PC-3 (cell line): ENCODE measurements at regions not wholly inside any gene's neighbourhood (a gene's known extent, or its start where the extent isn't known, plus 50 kb on each side); places are given as distances from the start of the nearest gene placed in this dataset.

ENCODE experiments used
- ATAC-seq: fragments of 200-7000 bp; cut with Tn5 transposase; 2 replicates; pipeline ENCODE4 v1.9.1; 2020; ENCODE audit warnings: mild to moderate bottlenecking, moderate library complexity
- BruUV-seq: library from RNA; stranded (reverse); fragments of 400-500 nt; replicated peaks from 2 replicates; lab custom pipeline; 2021; lab: Mats Ljungman, UMichigan
- CTCF ChIA-PET: fragments of 300-600 bp; sonication (Branson Sonifier 250); formaldehyde crosslinking; loops from one replicate; lab custom pipeline; 2022; ENCODE audit warnings: antibody characterized with exemption; lab: Charles Lee
- POLR2A ChIA-PET: fragments of 300-600 bp; sonication (Branson Sonifier 250); formaldehyde crosslinking; loops from one replicate; lab custom pipeline; 2022; ENCODE audit warnings: antibody characterized with exemption; ENCODE audit not compliant: unreplicated experiment; lab: Charles Lee
- DNase-seq: peaks from one replicate; pipeline ENCODE4 v3.0.0-alpha.2; 2015
- H2AFZ ChIP-seq: fragments of 300-600 bp; sonication (generic); 2 replicates; pipeline ENCODE4 v1.6.0; 2016; ENCODE audit warnings: antibody characterized with exemption, low read length
- H3F3A ChIP-seq: fragments of 300-600 bp; sonication (generic); one replicate; pipeline ENCODE4 v1.6.0; 2017; ENCODE audit warnings: antibody characterized with exemption, low read length, control low read depth, mild to moderate bottlenecking; ENCODE audit not compliant: unreplicated experiment
- H3K27ac ChIP-seq: fragments of 300-600 bp; sonication (generic); 2 replicates; pipeline ENCODE4 v1.5.1; 2016; ENCODE audit warnings: mild to moderate bottlenecking, low read length
- H3K27me3 ChIP-seq: fragments of 300-600 bp; sonication (generic); 2 replicates; pipeline ENCODE4 v1.6.1; 2016; ENCODE audit warnings: low read length, mixed read lengths
- H3K36me3 ChIP-seq: fragments of 300-600 bp; sonication (generic); 2 replicates; pipeline ENCODE4 v1.6.1; 2016; ENCODE audit warnings: low read depth, mixed run types, low read length, mixed read lengths
- H3K4me1 ChIP-seq: fragments of 300-600 bp; sonication (generic); 2 replicates; pipeline ENCODE4 v1.5.1; 2016; ENCODE audit warnings: low read length; ENCODE audit not compliant: insufficient read depth
- H3K4me2 ChIP-seq: fragments of 300-600 bp; sonication (generic); 2 replicates; pipeline ENCODE4 v1.6.0; 2016; ENCODE audit warnings: low read length
- H3K4me3 ChIP-seq: fragments of 300-600 bp; sonication (generic); 2 replicates; pipeline ENCODE4 v1.5.1; 2016; ENCODE audit warnings: mild to moderate bottlenecking, low read length, mixed read lengths
- H3K79me2 ChIP-seq: fragments of 300-600 bp; sonication (generic); 2 replicates; pipeline ENCODE4 v1.6.1; 2017; ENCODE audit warnings: low read length, mixed read lengths
- H3K9ac ChIP-seq: fragments of 300-600 bp; sonication (generic); 2 replicates; pipeline ENCODE4 v1.6.0; 2016; ENCODE audit warnings: mild to moderate bottlenecking, low read length
- H3K9me2 ChIP-seq: fragments of 300-600 bp; sonication (generic); replicated peaks from 2 replicates; pipeline ENCODE4 v1.6.1; 2016; ENCODE audit warnings: mixed run types, low read length, mixed read lengths
- H3K9me3 ChIP-seq: fragments of 300-600 bp; sonication (generic); 2 replicates; pipeline ENCODE4 v1.6.1; 2016; ENCODE audit warnings: low read length, mixed read lengths
- H4K20me1 ChIP-seq: fragments of 300-600 bp; sonication (generic); 2 replicates; pipeline ENCODE4 v1.6.1; 2016; ENCODE audit warnings: low read length, mixed read lengths
- EZH2 ChIP-seq: fragments of 300-600 bp; sonication (generic); IDR thresholded peaks from one replicate; pipeline ENCODE4 v1.6.1; 2017; ENCODE audit warnings: antibody characterized with exemption, mild to moderate bottlenecking, low read length; ENCODE audit not compliant: unreplicated experiment
- EZH2phosphoT487 ChIP-seq: fragments of 300-600 bp; sonication (generic); IDR thresholded peaks from 2 replicates; pipeline ENCODE4 v1.6.1; 2018; ENCODE audit warnings: mild to moderate bottlenecking, antibody characterized with exemption, low read length, borderline replicate concordance
- intact Hi-C: fragments of 100-400 bp; cut with micrococcal nuclease; formaldehyde crosslinking; loops from 2 replicates; pipeline ENCODE4 v1.9.0; 2023
- TF ChIP-seq, protein P1 (sequence below): fragments of 300-600 bp; sonication (generic); conservative IDR thresholded peaks from 2 replicates; pipeline ENCODE4 v1.5.1; 2017; ENCODE audit warnings: antibody characterized with exemption, low read depth, mild to moderate bottlenecking, low read length

DNA sequence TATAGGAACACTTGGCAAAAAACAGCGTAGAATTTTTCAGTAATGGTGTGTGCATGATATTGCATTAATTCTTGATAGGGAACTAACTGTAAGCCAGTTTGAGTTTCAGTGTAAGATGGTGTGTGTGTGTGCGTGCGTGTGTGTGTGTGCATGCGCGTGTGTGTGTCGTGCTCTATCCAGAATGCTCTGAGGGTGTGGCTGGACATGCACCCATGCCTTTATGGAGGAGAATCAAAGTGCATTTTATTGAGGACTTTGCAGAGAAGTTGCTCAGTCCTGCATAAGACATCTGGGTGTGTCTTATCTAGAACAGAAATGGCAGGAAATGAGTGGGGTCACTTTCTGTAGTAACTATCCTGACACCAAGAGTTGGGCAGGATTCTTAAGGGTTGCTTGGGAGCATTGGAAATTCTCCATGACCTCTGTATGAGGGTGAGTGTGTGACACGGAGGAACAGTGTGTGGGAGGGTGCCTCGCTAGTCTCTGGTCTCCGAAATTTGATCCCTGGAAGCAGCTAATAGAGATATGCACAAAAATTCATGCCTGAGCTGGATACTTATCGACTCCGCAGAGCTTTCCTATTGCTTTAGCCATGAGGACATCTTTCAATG, 252.2 kb downstream of the TSHZ3 start:
- ChIA-PET CTCF (no interaction called here), POLR2A (no interaction called here)
- no peaks in the 10 kb centered on the region for H3K4me1 ChIP-seq
- H3K9ac ChIP-seq: no peak overlapping the region
- H3K4me3 ChIP-seq: no peak overlapping the region
- BruUV-seq: no TSS peak
- H3K79me2 ChIP-seq: no peaks in the 10 kb centered on the region
- H3F3A ChIP-seq: no peaks in the 10 kb centered on the region
- H4K20me1 ChIP-seq: no peaks in the 10 kb centered on the region
- no peaks in the 10 kb centered on the region for H3K9me2 ChIP-seq
- no peak overlapping the region for H3K27ac ChIP-seq
- no peaks in the 10 kb centered on the region for H3K36me3 ChIP-seq
- H3K9me3 ChIP-seq: no peaks in the 10 kb centered on the region
- TF ChIP-seq EZH2phosphoT487: no peak
- TF ChIP-seq EZH2: no peak
- TF ChIP-seq, protein P1, sequence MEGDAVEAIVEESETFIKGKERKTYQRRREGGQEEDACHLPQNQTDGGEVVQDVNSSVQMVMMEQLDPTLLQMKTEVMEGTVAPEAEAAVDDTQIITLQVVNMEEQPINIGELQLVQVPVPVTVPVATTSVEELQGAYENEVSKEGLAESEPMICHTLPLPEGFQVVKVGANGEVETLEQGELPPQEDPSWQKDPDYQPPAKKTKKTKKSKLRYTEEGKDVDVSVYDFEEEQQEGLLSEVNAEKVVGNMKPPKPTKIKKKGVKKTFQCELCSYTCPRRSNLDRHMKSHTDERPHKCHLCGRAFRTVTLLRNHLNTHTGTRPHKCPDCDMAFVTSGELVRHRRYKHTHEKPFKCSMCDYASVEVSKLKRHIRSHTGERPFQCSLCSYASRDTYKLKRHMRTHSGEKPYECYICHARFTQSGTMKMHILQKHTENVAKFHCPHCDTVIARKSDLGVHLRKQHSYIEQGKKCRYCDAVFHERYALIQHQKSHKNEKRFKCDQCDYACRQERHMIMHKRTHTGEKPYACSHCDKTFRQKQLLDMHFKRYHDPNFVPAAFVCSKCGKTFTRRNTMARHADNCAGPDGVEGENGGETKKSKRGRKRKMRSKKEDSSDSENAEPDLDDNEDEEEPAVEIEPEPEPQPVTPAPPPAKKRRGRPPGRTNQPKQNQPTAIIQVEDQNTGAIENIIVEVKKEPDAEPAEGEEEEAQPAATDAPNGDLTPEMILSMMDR: no peak
- no peaks in the 10 kb centered on the region for H3K27me3 ChIP-seq
- no peak overlapping the region for H2AFZ ChIP-seq
- no peak overlapping the region for H3K4me2 ChIP-seq
- ATAC-seq: no peak
- intact Hi-C loops: no loop called here
- DNase-seq: no peak

DNA sequence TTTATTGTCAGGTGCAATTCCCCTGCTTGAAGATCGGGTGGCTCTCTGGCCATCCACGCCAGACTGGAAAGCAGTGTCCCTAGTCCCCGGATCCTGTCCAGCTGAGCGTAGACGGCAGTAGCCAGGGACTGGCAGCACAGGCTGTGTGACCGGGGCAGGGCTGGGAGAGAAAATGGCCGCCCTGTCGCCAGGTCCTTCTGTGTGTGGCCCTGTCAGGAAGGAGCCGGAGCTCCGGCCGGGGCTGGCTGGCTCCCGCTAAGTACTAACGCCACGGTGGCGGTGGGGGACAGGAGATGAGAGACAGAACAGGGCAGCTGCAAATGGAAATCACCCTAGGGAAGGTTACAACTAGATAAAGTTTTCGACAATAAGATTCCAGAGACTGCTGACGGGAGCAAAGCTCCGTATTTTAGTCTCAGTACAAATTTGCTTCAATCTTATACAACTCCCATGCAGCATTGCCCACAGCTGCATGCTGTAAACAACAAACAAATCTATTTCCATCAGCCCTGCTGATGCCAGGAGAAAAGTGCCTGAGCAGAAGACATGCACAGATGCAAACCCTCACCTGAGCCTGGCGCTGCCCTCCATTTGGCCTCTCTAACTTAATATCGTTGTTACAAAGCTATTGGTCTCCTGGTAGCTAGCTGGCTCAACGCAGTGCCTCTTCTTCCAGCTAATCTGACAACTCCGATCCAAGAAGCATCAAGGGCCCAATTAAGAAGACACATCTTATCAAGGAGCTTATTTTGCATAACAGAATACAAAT, 253.0 kb downstream of the TSHZ3 start:
- no peak overlapping the region for H2AFZ ChIP-seq
- BruUV-seq: no TSS peak
- H4K20me1 ChIP-seq: no peaks in the 10 kb centered on the region
- H3K79me2 ChIP-seq: no peaks in the 10 kb centered on the region
- no peak overlapping the region for H3K4me2 ChIP-seq
- TF ChIP-seq EZH2phosphoT487: no peak
- TF ChIP-seq, protein P1: no peak
- TF ChIP-seq EZH2: no peak
- H3K9ac ChIP-seq: no peak overlapping the region
- H3K36me3 ChIP-seq: no peaks in the 10 kb centered on the region
- no peaks in the 10 kb centered on the region for H3K9me3 ChIP-seq
- DNase-seq (no peak), ATAC-seq (no peak)
- no peaks in the 10 kb centered on the region for H3K9me2 ChIP-seq
- no peaks in the 10 kb centered on the region for H3F3A ChIP-seq
- ChIA-PET POLR2A (no interaction called here), CTCF (no interaction called here)
- H3K27ac ChIP-seq: no peak overlapping the region
- H3K4me3 ChIP-seq: no peak overlapping the region
- intact Hi-C loops: no loop called here
- no peaks in the 10 kb centered on the region for H3K4me1 ChIP-seq
- H3K27me3 ChIP-seq: no peaks in the 10 kb centered on the region
